GM19328 (cell line): ENCODE measurements at regions not wholly inside any gene's neighbourhood (a gene's known extent, or its start where the extent isn't known, plus 50 kb on each side); places are given as distances from the start of the nearest gene placed in this dataset.
"Not testable (repeated sequence)": the region's sequence is repeated elsewhere in the genome, so short reads cannot be mapped to it uniquely, and the experiment has no call there.

Source experiments
- ATAC-seq: cut with Tn5 transposase; IDR thresholded peaks from one replicate; pipeline ENCODE4 v1.9.1; 2021; ENCODE audit warnings: mild to moderate bottlenecking, moderate library complexity; ENCODE audit not compliant: unreplicated experiment

GRCh38 chr7:67875558-67875957 is 878.9 kb downstream of the TYW1 start:
- ATAC-seq = no peak

- ATAC-seq = no peak
Observed at GRCh38 chr7:67878808-67879207, 882.2 kb downstream of the TYW1 start.

- no peak for ATAC-seq
Observed at GRCh38 chr7:67882843-67883242, 886.2 kb downstream of the TYW1 start.

GRCh38 chr7:67890316-67890715 is 893.7 kb downstream of the TYW1 start:
- ATAC-seq = no peak

- no peak for ATAC-seq
Observed at GRCh38 chr7:67894746-67895145, 898.1 kb downstream of the TYW1 start.

- no peak for ATAC-seq
Observed at GRCh38 chr7:67896721-67897120, 900.1 kb downstream of the TYW1 start.

GRCh38 chr7:67900456-67900855 is 903.8 kb downstream of the TYW1 start:
- ATAC-seq = no peak

GRCh38 chr7:67901808-67902480 is 905.3 kb downstream of the TYW1 start:
- no peak for ATAC-seq

- ATAC-seq = no peak
Observed at GRCh38 chr7:67907792-67908191, 911.2 kb downstream of the TYW1 start.

GRCh38 chr7:67912437-67912836 is 915.8 kb downstream of the TYW1 start:
- no peak for ATAC-seq

- no peak for ATAC-seq
Observed at GRCh38 chr7:67913604-67914003, 917.0 kb downstream of the TYW1 start.

GRCh38 chr7:67916111-67916510 is 919.5 kb downstream of the TYW1 start:
- not testable (repeated sequence) for ATAC-seq

GRCh38 chr7:67916571-67917436 is 920.2 kb downstream of the TYW1 start:
- ATAC-seq = no peak

GRCh38 chr7:67917437-67917755 is 920.8 kb downstream of the TYW1 start:
- no peak for ATAC-seq

- no peak for ATAC-seq
Observed at GRCh38 chr7:67918158-67918557, 921.5 kb downstream of the TYW1 start.

GRCh38 chr7:67923286-67923685 is 926.7 kb downstream of the TYW1 start:
- no peak for ATAC-seq

GRCh38 chr7:67928141-67928540 is 931.5 kb downstream of the TYW1 start:
- ATAC-seq = no peak

- not testable (repeated sequence) for ATAC-seq
Observed at GRCh38 chr7:67936447-67936846, 939.8 kb downstream of the TYW1 start.

- no peak for ATAC-seq
Observed at GRCh38 chr7:67940400-67940799, 943.8 kb downstream of the TYW1 start.

GRCh38 chr7:67947191-67947590 is 950.6 kb downstream of the TYW1 start:
- ATAC-seq = no peak

- no peak for ATAC-seq
Observed at GRCh38 chr7:67947646-67948045, 951.0 kb downstream of the TYW1 start.

- ATAC-seq = no peak
Observed at GRCh38 chr7:67950321-67951083, 953.9 kb downstream of the TYW1 start.
